SK-N-SH (cell line): ENCODE measurements at regions not wholly inside any gene's neighbourhood (a gene's known extent, or its start where the extent isn't known, plus 50 kb on each side); places are given as distances from the start of the nearest gene placed in this dataset.

ENCODE experiments used
- CTCF ChIA-PET: fragments of 300-600, 350-600 bp; formaldehyde crosslinking; extraction: SDS; loops from one replicate; lab custom pipeline; 2021; lab: Yijun Ruan, JAX
- POLR2A ChIA-PET: fragments of 350-600 bp; sonication (Branson Sonifier 250); formaldehyde crosslinking; extraction: SDS; loops from one replicate; lab custom pipeline; 2020; ENCODE audit warnings: antibody characterized with exemption, inconsistent platforms; lab: Yijun Ruan, JAX
- DNase-seq: peaks from one replicate; pipeline ENCODE4 v3.0.0; 2012
- H2AFZ ChIP-seq: fragments of 200-600 bp; sonication (generic); 2 replicates; pipeline ENCODE4 v1.8.1; 2016; ENCODE audit warnings: antibody characterized with exemption, mild to moderate bottlenecking, low read depth
- H3F3A ChIP-seq: fragments of 200-600 bp; sonication (generic); replicated peaks from 2 replicates; pipeline ENCODE3; 2016; ENCODE audit warnings: antibody characterized with exemption, mild to moderate bottlenecking; ENCODE audit not compliant: insufficient read depth
- H3K27ac ChIP-seq, 2 experiments: fragments of 200-500 bp in 1 of 2; fragments of 200-600 bp in 1 of 2; sonication (Bioruptor generic) in 1 of 2; sonication (generic), shearing (Covaris generic) in 1 of 2; 2 replicates each; pipeline versions ENCODE4 v1.5.1 to v1.6.1; 2014 to 2016; ENCODE audit warnings: low read depth in 2 of 2, inconsistent platforms in 1 of 2, low read length in 1 of 2, mild to moderate bottlenecking in 1 of 2, mixed read lengths in 1 of 2
- H3K27me3 ChIP-seq: fragments of 200-600 bp; sonication (generic), shearing (Covaris generic); 2 replicates; pipeline ENCODE4 v1.6.1; 2016; ENCODE audit warnings: mixed run types; ENCODE audit not compliant: insufficient read depth
- H3K36me3 ChIP-seq, 2 experiments: fragments of 200-500 bp in 1 of 2; fragments of 200-600 bp in 1 of 2; sonication (Bioruptor generic) in 1 of 2; sonication (generic) in 1 of 2; replicated peaks in 1 of 2; 2 replicates each; pipeline versions ENCODE3 to v1.5.1; 2014 to 2016; ENCODE audit warnings: low read length in 1 of 2, mild to moderate bottlenecking in 1 of 2; ENCODE audit not compliant: insufficient read depth in 2 of 2, control insufficient read depth in 1 of 2
- H3K4me1 ChIP-seq, 2 experiments: fragments of 200-500 bp in 1 of 2; fragments of 200-600 bp in 1 of 2; sonication (Bioruptor generic) in 1 of 2; sonication (generic), shearing (Covaris generic) in 1 of 2; 2 replicates each; pipeline versions ENCODE4 v1.5.1 to v1.6.1; 2014 to 2016; ENCODE audit warnings: low read depth in 1 of 2, low read length in 1 of 2, mixed run types in 1 of 2; ENCODE audit not compliant: insufficient read depth in 2 of 2, control insufficient read depth in 1 of 2
- H3K4me2 ChIP-seq: fragments of 200-600 bp; sonication (generic), shearing (Covaris generic); 2 replicates; pipeline ENCODE4 v1.6.1; 2017; ENCODE audit warnings: mixed run types
- H3K4me3 ChIP-seq, 2 experiments: fragments of 200-500 bp in 1 of 2; fragments of 200-600 bp in 1 of 2; sonication (Bioruptor generic) in 1 of 2; sonication (generic), shearing (Covaris generic) in 1 of 2; 2 replicates each; pipeline versions ENCODE4 v1.5.1 to v1.8.1; 2014 to 2016; ENCODE audit warnings: low read depth in 2 of 2, inconsistent platforms in 1 of 2, low read length in 1 of 2, mild to moderate bottlenecking in 1 of 2, mixed read lengths in 1 of 2, moderate library complexity in 1 of 2
- H3K79me2 ChIP-seq: fragments of 200-600 bp; sonication (generic); 2 replicates; pipeline ENCODE4 v1.8.1; 2017; ENCODE audit warnings: mild to moderate bottlenecking; ENCODE audit not compliant: insufficient read depth
- H3K9ac ChIP-seq: fragments of 200-600 bp; sonication (generic); 2 replicates; pipeline ENCODE4 v1.6.1; 2017; ENCODE audit warnings: mixed run types
- H3K9me2 ChIP-seq: fragments of 200-600 bp; sonication (generic); 2 replicates; pipeline ENCODE4 v1.6.1; 2017; ENCODE audit warnings: mixed run types
- H3K9me3 ChIP-seq: fragments of 200-600 bp; sonication (generic); 2 replicates; pipeline ENCODE4 v1.6.1; 2017; ENCODE audit warnings: mixed run types, mild to moderate bottlenecking, moderate library complexity
- H4K20me1 ChIP-seq: fragments of 200-600 bp; sonication (generic); 2 replicates; pipeline ENCODE4 v1.6.1; 2017; ENCODE audit warnings: mild to moderate bottlenecking, mixed run types; ENCODE audit not compliant: insufficient read depth
- ELF1 ChIP-seq: IDR thresholded peaks from 2 replicates; pipeline ENCODE4 v1.4.0; 2012
- EP300 ChIP-seq, 2 experiments: IDR thresholded peaks; 2 replicates each; pipeline versions ENCODE4 v1.4.0 to v1.6.1; 2012; ENCODE audit warnings: borderline replicate concordance in 1 of 2, low read depth in 1 of 2, low read length in 1 of 2
- FOSL2 ChIP-seq: IDR thresholded peaks from 2 replicates; pipeline ENCODE4 v1.4.0; 2012; ENCODE audit warnings: low read depth, mild to moderate bottlenecking, moderate library complexity, borderline replicate concordance
- FOXJ3 ChIP-seq: sonication (generic); formaldehyde crosslinking; IDR thresholded peaks from 2 replicates; pipeline ENCODE4 v1.5.1; 2020; ENCODE audit warnings: mild to moderate bottlenecking, missing genetic modification reagents
- FOXM1 ChIP-seq: IDR thresholded peaks from 2 replicates; pipeline ENCODE4 v1.4.0; 2012; ENCODE audit warnings: low read depth, mild to moderate bottlenecking
- GABPA ChIP-seq: IDR thresholded peaks from 2 replicates; pipeline ENCODE4 v1.4.0; 2012; ENCODE audit warnings: low read depth, mild to moderate bottlenecking
- GATA2 ChIP-seq: sonication (generic); formaldehyde crosslinking; IDR thresholded peaks from 2 replicates; pipeline ENCODE4 v1.5.0; 2020; ENCODE audit warnings: mild to moderate bottlenecking, missing genetic modification reagents
- MEF2A ChIP-seq: IDR thresholded peaks from 2 replicates; pipeline ENCODE4 v1.4.0; 2012; ENCODE audit warnings: low read depth, borderline replicate concordance
- MXI1 ChIP-seq: IDR thresholded peaks from 2 replicates; pipeline ENCODE4 v1.6.1; 2012; ENCODE audit warnings: mild to moderate bottlenecking, low read depth, low read length, improper control_type of control experiment
- PBX3 ChIP-seq: IDR thresholded peaks from 2 replicates; pipeline ENCODE4; 2012
- REST ChIP-seq: IDR thresholded peaks from 2 replicates; pipeline ENCODE4 v1.6.1; 2012; ENCODE audit warnings: mild to moderate bottlenecking, low read depth, low read length, moderate library complexity
- TAF1 ChIP-seq: IDR thresholded peaks from 2 replicates; pipeline ENCODE4 v1.6.1; 2012; ENCODE audit warnings: low read depth, mild to moderate bottlenecking, low read length, moderate library complexity, borderline replicate concordance
- TCF12 ChIP-seq: IDR thresholded peaks from 2 replicates; pipeline ENCODE4 v1.4.0; 2012
- USF1 ChIP-seq: IDR thresholded peaks from 2 replicates; pipeline ENCODE4 v1.4.0; 2012; ENCODE audit warnings: low read depth, borderline replicate concordance
- ZBTB33 ChIP-seq: IDR thresholded peaks from 2 replicates; pipeline ENCODE4 v1.4.0; 2012; ENCODE audit warnings: low read depth, borderline replicate concordance
- WGBS: methylation state at CpG from one replicate; pipeline ENCODE4 v1.1.6; 2017; ENCODE audit warnings: low lambda C conversion rate; 5-methylcytosine and 5-hydroxymethylcytosine counted together

- H3K27ac ChIP-seq: no peak overlapping the region
- no peaks in the 10 kb centered on the region for H3K79me2 ChIP-seq
- no peaks in the 10 kb centered on the region for H3K9me2 ChIP-seq
- WGBS: 10% methylated on average over 1 of the region's 1 CpG
- H3K9ac ChIP-seq: no peak overlapping the region
- H3K4me2 ChIP-seq: no peak overlapping the region
- no peaks in the 10 kb centered on the region for H3F3A ChIP-seq
- no peak overlapping the region for H3K4me3 ChIP-seq
- H2AFZ ChIP-seq: no peak overlapping the region
- CTCF ChIA-PET: no interaction called here
- no peak for DNase-seq
- no peaks in the 10 kb centered on the region for H3K4me1 ChIP-seq
- no peaks in the 10 kb centered on the region for H3K9me3 ChIP-seq
- TF ChIP-seq FOXJ3 (CRISPR knock-in tag) (no peak), ELF1 (no peak), EP300 (IDR thresholded peaks at IDR 0.05; ENCODE audit: borderline replicate concordance in 1 of 2, low read depth in 1 of 2, low read length in 1 of 2) (no peak), USF1 (no peak), FOSL2 (no peak), ZBTB33 (no peak), TCF12 (no peak), PBX3 (no peak), GATA2 (no peak), MXI1 (no peak), GABPA (no peak), TAF1 (no peak), REST (no peak), FOXM1 (no peak), MEF2A (no peak)
- H3K27me3 ChIP-seq: no peaks in the 10 kb centered on the region
- H3K36me3 ChIP-seq: no peaks in the 10 kb centered on the region
- POLR2A ChIA-PET: no interaction called here
- no peaks in the 10 kb centered on the region for H4K20me1 ChIP-seq
These were observed 320.6 kb upstream of the PTGER4 start for GRCh38 chr5:40359093-40359492.
